ENCODE measurements at regions not wholly inside any gene's neighbourhood (a gene's known extent, or its start where the extent isn't known, plus 50 kb on each side); places are given as distances from the start of the nearest gene placed in this dataset.

DNA sequence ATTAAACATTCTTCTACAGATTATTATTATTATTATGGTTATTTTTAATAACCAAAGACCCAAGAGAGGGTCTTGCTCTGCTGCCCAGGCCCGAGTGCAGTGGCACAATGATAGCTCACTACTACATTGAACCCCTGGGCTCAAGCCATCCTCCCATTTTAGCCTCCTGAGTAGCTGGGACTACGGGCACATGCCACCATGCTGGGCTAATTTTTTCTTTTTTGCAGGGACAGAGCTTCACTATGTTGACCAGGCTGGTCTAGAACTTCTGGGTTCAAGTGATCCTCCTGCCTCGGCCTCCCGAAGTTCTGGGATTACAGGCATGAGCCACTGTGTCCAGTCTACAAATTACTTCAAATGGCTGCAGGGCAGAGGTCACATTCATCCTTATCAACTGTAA is 179.8 kb downstream of the KCNRG start:
- no peak for DNase-seq (ENCODE audit: low read depth)

DNA sequence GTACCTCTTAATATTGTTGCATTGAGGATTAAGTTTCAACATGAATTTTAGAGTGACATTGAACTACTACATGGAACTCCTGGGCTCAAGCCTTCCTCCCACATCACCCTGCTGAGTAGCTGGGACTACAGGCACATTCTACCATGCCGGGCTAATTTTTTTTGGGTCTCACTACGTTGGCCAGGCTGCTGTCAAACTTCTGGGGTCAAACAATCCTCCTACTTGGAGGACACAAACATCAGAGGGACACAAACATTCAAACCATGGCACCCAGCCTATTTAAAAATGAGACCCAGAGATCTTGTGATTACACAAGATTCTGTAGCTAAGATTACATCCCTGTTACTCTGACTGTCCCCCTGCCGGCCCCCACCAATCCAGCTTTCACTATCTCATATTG is 180.9 kb downstream of the KCNRG start:
- no peak for DNase-seq (ENCODE audit: low read depth)

DNA sequence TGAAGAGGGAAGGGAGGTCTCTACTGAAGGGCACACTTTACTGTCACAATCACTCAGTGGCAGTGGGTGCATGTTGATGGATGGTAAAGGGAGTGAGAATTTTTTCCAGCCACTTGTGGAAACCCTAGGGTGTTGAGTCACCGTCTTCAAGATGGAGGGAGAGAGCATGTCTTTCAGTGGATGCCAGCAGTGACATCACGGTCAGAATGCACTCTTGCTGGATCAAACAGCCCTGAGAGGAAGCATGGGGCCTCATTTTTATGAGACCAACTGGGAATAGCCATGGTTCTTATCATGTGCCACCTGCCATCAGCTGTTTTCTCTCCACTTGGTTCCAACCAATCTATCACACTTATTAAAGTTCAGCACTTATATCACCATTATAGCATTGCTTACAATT is 182.5 kb downstream of the KCNRG start:
- DNase-seq (ENCODE audit: low read depth): no peak

DNA sequence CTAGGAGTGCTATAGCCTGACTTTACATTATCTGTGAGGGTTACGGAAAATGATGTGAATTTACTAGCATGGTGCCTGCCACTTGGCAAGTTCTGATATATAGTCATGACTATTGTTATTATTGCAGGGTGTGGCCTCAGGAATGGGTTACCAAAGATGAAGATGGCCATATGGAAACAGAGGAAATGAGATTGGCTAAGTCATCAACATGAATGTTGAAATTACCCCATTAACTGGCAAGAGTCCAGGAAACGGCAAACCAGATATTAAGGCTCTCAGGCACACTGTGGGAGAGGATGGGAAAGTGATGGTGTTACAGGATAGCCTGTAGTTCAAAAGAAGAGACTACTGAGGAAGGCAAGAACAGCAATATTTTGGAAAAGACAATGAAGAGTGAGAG is 183.3 kb downstream of the KCNRG start:
- DNase-seq (ENCODE audit: low read depth): no peak

DNA sequence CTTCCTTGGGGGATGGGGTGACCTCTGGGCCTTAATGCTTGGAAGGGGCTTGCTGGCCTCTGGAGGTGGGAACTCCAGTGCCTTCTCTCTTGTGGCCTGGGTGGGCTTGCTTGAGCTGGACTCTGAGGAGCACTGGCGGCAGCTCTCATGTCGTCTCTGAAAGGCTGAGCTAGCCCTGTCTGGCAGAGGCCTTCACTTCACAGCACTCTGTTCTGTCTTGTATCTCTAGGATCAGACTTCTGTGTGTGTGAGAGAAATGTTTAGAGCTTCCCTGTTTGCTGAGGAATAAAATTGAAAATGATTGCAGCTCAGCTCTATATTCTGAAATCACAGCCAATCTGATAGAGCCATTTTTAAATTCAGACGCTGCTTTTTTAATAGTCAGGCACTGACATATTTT is 185.3 kb downstream of the KCNRG start:
- no peak for DNase-seq (ENCODE audit: low read depth)

DNA sequence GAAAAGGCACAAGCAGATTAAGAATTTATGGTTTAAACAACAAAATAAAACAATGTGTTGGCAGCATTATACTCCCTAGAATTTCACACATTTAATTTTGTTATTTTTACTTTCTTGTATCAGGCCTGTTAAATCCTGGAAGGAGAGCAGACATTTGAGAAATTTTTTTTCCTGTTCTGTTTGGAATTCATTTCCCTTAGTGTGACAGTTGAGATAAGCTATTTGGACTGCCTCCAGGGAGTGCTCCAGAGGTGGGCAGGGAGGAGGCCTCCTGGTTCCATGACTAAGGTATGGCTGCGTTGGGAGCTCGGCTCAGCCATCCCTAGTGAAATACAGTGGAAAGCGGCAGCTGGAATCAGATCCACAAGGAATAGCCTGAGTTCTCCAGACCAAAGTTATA is 185.7 kb downstream of the KCNRG start:
- DNase-seq (ENCODE audit: low read depth): no peak

DNA sequence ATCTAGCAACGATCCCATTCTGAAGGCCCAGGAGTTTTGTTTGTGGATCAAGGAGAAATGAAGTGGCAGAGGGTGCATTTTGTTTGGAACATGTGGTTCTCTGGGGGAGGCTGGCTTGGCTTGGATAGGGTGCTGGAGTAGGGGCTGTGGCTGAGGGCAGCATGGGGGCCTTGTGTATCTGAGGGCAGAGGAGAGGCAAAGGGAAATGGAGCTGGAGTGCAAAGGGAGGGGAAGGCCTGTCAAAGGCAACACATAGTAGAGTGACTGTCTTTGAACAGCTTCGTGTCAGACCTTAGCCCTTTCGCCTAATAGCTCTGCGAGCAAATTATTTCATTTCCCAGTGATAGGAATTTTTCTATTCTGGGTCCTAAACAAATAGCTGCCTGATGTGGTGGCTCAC is 187.2 kb downstream of the KCNRG start:
- DNase-seq (ENCODE audit: low read depth): no peak

DNA sequence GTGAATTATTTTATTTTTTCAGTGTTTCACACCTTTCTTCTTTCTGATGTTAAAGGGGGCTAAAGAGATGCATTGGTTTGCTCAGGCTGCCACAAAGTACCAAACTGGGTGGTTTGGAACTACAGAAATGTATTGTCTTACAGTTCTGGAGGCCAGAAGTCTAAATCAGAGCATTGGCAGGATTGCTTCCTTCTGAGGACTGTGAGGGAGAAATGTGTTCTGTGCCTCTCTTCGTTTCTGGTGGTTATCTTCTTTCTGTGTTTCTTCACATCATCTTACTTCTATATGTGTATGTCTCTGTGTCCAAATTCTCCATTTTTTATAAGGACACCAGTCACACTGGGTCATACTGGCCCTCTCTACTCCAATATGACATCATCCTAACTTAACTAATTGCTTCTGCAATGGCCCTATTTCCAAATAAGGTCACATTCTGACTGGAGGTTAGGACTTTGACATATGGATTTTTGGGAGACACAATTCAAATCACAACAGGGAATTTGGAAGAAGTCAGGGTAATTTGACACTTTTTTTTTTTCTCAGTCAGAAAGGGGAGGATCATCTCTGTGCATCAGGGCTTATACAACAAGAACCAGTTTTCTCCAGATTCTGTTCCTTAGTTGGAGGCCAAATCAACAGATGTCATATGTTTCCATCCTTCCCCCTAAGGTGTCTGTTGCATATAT is 188.2 kb downstream of the KCNRG start:
- no peak for DNase-seq (ENCODE audit: low read depth)

DNA sequence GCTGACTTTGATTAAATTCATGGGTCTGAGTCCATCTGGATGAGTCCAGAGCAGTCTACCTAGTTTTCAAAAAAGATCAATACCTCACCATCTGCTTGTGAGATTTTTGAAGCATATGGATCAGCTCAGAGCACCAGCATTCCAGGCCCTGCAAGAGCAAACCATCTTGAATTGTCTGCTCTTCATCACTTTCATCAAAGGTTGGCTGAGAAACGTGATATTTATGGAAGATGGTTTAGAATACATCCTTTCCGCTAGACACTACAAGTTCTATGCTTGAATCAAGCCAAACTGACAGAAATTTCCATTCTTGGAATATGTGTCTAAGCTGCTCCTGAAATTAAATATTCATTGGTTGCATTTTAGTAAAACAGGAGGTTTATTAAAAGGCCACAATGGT is 190.3 kb downstream of the KCNRG start:
- DNase-seq (ENCODE audit: low read depth): no peak

DNA sequence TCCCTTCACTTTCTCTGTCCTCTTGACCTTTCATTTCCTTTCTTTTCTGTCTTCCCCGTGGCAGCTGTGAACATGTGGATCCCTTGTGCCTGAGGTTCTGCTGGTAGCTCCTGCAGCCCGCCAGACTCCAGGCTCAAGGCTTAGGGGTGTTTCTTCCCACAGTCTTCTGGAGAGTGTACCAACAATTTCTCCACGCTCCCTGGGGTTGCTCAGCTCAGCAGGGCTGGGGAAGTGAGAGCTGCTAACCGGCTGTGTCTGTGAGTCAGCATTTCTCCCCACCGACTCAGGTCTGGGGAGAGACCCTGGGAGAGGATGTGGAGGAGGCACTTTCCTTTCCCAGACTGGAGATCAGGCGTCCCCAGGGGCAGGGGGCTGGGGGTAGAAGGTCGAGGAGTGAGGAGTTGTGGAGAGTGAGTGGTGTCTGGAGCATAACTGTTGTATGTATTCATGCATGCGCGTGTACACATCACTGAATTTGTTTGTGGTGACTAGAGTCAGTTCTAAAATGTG is 193.6 kb downstream of the KCNRG start:
- DNase-seq (ENCODE audit: low read depth): no peak

DNA sequence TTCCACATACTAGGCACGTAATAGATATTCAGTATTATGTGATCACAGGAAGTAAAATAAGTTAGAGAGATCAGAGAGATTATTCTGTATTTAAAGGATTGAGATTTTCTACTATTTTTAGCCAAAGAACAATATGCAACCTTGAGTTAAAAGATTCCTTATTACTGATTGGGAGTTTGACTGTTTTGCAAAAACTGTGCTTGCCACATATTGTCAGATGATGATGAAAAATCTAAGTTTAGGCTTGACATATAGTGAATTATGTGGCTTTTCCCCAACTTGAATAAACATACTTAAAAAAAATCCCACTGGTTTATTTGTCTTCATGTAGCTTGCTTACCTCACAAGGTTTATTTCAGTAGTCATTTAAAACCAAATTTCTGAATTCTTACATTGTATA is 194.4 kb downstream of the KCNRG start:
- no peak for DNase-seq (ENCODE audit: low read depth)

DNA sequence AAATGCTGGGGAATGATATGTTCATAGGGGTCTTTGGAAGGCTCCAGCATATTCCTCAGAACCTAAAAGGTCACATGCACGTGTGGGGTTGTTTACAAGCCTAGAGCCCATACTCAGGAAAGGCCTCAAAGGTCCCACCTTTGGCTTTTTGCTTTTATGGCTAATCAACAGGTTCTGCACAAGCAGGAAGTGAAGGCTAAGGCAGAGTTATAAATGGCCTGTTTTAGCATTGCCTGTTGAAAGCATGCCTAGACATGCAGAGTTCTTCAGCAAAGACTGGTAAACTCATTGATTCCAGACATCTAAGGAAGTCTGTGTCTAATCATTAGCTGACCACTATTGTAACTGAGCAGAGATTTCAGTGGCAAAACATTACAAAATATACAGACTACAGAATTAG is 198.3 kb downstream of the KCNRG start:
- no peak for DNase-seq (ENCODE audit: low read depth)

DNA sequence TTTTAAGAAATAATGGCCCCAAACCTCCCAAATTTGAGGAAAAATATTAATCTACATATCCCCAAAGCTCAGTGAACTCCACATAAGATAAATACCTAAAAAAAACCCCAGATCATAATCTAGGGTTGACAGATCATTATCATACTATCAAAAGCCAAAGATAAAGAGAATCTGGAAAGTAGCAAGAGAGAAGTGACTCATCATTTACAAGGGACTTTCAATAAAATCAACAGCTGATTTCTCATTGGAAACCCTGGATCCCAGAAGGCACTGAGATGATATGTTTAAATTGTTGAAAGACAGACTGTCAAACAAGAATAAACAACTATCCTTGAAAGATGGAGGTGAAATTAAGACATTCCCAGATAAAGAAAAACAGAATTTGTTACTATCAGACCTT is 199.3 kb downstream of the KCNRG start:
- DNase-seq (ENCODE audit: low read depth): no peak

DNA sequence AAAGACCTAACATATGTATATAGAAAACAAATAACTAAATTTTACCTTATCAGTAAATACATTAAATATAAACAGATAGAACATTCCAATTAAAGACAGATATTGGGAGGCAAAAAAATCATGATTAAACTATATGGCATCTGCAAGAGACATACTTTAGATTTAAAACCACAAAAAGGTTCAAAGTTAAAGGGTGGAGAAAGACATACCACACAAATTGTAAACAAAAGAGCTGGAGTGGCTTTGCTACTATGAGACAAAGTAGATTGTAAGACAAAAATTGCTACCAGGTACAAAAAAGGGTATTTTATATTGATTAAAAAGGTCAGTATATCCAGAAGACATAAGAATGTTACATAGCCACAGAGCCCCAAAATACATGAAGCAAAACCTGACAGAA is 200.2 kb downstream of the KCNRG start:
- DNase-seq (ENCODE audit: low read depth): no peak

DNA sequence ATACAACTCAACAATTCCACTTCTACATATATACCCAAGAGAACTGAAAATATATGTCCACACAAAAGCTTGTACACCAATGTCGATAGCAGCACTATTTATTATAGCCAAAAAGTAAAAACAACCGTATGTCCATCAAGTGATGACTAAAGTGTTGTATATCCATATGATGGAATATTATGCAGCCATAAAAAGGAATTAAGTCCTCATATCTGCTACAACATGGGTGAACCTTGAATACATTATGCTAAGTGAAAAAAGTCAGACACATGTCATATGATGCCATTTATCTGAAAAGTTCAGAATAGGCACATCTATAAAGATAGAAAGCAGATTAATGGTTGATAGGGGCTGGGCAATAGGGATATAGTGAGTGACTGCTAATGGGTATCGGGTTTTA is 204.5 kb downstream of the KCNRG start:
- DNase-seq (ENCODE audit: low read depth): no peak

DNA sequence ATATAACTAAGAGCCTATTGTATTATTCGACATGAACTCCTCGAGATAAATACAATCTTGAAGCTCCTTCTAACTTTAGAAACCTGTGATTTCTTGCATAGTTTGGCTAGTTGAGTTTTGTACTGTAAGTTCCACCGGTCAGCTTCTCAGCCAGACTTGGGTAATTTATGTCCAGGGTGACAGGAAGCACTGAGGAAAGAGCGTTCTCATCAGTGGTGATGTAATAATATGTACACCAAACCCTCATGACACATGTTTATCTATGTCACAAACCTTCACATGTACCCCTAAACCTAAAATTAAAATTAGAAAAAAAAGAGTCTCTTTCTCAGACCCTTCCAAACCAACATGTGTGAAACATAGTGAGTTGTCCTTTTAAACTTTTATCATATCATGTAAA is 205.7 kb downstream of the KCNRG start:
- DNase-seq (ENCODE audit: low read depth): no peak

DNA sequence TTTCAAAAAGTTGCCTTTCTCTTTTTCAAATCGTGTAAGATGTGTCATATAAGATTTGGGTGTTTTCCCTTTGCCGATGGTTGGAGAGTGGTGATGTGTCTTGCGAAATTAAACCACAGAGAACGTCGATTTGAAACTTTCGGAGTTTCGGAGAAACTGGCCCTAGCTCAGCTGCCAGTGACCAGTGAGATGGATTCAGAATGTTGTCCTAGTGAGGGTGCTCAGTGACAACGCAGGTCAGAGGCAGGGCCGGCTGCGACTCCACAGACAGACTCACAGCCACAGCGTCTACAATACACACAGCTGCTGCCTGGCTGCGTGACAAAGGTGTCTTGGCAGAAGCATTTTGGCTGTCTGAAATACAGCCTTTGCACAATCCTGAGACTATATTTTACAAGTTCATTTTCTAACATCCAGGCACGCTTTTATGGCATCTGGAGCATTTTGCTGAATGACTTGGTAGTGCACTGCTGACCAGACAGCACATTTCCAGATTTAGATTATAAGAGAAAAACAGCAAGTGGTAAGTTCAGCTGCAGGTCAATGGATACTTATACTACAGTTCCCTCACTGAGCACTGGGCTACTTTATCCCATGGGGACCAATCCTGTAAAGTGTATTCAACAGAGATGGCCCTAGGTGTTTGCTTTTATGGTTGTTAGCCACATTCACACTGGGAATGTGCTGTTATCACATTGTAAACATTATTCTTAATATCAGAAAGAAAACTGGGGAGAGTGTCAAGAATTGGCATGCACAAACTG is 207.5 kb downstream of the KCNRG start:
- DNase-seq (ENCODE audit: low read depth): no peak

DNA sequence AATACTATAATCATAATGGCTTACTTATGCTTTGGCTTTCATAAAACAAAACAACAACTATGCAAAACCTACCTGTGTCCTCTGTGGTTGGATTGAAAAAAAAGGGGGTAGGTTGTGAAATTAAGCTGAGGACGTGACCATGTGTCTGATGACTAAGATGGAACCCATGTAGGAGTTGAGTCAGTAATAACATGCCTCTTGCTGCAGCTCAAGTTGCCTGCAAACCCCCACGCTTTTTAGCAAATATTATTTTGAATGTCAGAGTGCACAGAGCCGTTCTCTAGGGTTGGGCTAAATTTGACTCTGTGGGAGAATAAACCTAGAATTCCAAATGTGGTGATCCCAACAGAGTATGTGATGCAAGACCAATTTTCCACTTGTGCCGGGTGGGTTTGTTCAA is 209.3 kb downstream of the KCNRG start:
- DNase-seq (ENCODE audit: low read depth): no peak

DNA sequence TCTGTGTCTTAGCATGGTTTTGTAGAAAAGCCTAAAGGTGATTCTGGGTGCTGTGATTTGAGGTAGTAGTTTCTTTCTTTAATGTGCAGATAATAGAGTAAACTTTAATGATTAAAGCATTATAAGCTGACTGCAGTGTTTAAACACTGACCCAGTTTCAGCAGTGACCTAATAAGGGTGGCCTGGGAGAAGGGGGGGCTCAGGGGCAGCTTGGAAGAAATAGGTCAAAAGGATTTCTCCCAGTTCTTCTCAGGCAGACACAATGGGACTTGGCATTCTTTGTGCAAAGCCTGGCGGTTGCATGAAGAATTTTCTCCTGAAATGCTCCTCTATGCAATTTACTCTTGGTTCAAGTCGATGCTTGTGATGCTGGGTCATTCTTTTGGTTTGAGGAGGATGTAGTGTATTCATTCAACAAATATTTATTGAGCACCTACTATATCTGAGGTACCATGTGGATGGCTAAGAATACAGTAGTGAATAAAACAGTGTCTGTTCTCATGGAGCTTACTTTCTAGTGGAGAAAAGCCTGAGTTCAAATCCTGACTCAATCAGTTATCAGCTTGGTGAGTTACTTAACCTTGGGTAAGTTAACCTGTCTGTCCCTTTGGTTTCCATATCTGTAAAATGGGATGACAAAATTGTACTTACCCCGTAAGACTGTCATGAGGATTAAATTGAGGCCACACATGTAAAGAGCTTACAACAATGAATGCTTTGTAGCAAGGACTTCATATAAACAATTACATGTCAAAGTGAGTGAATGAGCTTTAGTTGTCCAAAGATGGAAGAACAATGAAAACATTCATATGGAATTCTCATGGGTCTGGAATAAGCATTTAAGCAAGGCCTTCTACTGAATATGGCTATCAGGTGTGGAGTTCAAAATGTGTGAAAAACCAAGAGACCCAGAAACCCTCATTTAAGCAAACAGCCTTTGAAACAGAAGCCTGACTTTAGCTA is 210.2 kb downstream of the KCNRG start:
- DNase-seq (ENCODE audit: low read depth): no peak

DNA sequence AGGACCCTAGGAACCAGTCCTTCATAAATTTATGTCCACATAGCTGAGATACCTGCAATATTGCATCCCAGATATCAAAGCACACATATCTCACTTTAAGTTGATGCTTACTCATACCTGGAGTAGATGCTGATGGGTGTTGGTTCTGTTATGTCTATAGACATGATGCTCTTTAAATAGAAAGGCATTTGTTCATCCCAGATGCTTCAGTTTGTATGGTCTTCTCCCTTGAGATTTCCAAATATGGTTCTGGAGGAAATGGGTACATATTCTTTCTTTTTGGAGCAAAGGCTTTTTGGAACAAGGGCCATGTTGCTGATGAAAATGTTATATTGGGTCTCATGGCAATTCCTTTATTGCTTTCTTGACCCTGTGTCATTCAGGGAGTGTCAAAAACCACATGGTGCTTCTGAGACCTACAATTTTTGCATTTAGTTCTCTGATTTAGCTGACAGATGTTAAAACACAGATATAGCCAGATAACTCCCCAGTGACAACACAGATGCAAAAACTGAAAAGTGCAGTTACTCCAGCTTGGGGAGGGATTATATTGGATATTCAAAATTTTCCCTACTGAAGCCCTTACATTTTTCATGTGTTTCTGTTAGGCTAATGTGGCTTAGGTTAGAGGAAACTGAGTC is 211.4 kb downstream of the KCNRG start:
- no peak for DNase-seq (ENCODE audit: low read depth)

DNA sequence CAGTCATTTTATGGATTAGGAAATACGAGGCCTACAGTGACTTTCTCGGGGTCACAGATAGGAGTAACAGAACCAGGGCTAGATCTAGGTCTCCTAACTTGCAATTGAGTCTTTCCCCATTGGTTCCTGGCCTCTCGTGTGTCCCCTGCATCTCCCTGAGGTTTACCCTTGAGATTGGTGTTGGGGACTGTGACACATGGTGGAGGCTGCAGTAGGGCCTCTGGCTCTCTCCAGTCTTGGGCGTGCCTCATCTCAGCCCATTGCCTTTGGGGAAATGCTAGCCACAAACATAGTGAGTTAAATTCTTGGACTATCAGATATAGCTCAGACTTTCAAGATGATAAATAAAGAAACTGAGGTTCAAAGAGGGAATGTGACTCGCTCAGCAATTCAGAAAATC is 212.1 kb downstream of the KCNRG start:
- DNase-seq (ENCODE audit: low read depth): no peak

DNA sequence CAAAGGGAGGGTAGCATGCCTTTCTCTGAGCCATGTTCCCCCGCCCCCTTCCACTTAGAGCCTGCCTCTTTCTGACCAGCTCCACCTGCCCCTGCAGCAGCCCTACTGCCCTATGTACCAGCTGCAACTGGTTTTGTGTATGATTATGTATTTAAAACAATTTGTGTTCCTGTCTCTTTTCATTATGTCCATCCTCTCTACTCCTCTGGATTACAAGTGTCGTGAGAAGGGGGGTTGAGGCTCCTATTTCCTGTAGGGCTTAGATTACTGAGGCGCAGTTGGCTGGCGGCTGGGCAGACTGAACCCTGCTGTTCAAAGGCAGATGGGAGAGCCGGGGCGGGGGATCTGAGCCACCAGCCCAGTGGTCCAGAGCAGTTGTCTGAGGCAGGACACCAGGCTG is 213.3 kb downstream of the KCNRG start:
- DNase-seq (ENCODE audit: low read depth): no peak

All from activated T-cell treated with anti-CD3 and anti-CD28 coated beads for 1 hour (primary cell).